GM18951 (cell line): ENCODE measurements at regions not wholly inside any gene's neighbourhood (a gene's known extent, or its start where the extent isn't known, plus 50 kb on each side); places are given as distances from the start of the nearest gene placed in this dataset.

ENCODE experiments used
- POLR2A ChIP-seq: IDR thresholded peaks from 4 replicates; pipeline ENCODE4 v1.6.1; 2011; ENCODE audit warnings: mild to moderate bottlenecking; ENCODE audit not compliant: insufficient read length, insufficient read depth; ENCODE audit errors: extremely low read depth
- in situ Hi-C: fragments of 300-500 bp; cut with MboI; formaldehyde crosslinking; loops from one replicate; pipeline ENCODE4 v1.12.0; 2022; ENCODE audit warnings: low sequenced_read_pairs, mixed read lengths, inconsistent platforms; ENCODE audit not compliant: unreplicated experiment

GRCh38 chr1:172820475-172821158 lies 161.7 kb downstream of the FASLG start:
- TF ChIP-seq POLR2A, result no peak
- in situ Hi-C loops, result loop anchor here (10.0 kb wide), 1 partner anchor 66 kb away; no protein-coding TSS in a partner anchor

- TF ChIP-seq POLR2A, result no peak
Observed at GRCh38 chr1:172821609-172822274, 162.8 kb downstream of the FASLG start.

GRCh38 chr1:172822886-172823285 lies 164.0 kb downstream of the FASLG start:
- TF ChIP-seq POLR2A, result no peak
- in situ Hi-C loops, result loop anchor here (10.0 kb wide), 1 partner anchor 68 kb away; no protein-coding TSS in a partner anchor

More at GRCh38 chr1:172821609-172822274, 162.8 kb downstream of the FASLG start:
- in situ Hi-C loops, result loop anchor here (10.0 kb wide), 1 partner anchor 67 kb away; no protein-coding TSS in a partner anchor

- in situ Hi-C loops, result loop anchor here (10.0 kb wide), 1 partner anchor 69 kb away; no protein-coding TSS in a partner anchor
- TF ChIP-seq POLR2A, result no peak
Observed at GRCh38 chr1:172823534-172823933, 164.6 kb downstream of the FASLG start.

GRCh38 chr1:172824209-172824608 lies 165.3 kb downstream of the FASLG start:
- in situ Hi-C loops, result loop anchor here (10.0 kb wide), 1 partner anchor 69 kb away; no protein-coding TSS in a partner anchor

DNA sequence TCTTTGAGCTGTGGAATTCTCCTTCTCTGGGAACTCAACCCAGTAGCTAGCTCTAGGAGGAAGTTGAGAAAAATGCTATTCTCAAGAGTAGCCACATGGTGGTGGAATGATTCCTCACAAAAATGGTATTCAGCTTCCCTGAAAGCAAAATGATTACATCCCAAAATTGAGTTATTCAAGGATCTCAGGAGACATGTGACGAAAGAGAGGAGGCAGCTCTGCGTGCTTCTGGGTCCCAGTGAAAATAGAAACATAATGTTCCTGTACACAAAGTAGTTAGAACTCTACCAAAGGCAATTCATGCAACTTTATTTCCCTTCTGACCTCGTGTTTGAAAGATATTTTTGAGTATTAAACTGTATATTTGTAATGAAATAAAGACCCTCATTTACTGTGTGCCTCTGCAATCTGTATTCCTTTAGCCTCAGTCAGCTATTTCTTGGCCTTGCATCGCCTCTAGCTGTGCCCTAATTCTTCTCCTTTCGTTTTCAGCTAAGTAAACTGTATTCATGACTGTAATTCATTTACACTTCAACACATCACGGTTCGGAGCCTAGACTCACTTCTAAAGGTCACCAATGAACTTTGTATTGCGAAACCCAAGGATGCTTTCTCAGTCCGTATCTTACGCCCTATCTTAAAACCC lies 167.3 kb downstream of the FASLG start:
- in situ Hi-C loops, result loop anchor here (10.0 kb wide), 1 partner anchor 71 kb away; no protein-coding TSS in a partner anchor
- TF ChIP-seq POLR2A, result no peak

More at GRCh38 chr1:172824209-172824608, 165.3 kb downstream of the FASLG start:
- no peak for TF ChIP-seq POLR2A

GRCh38 chr1:172827301-172827700 lies 168.4 kb downstream of the FASLG start:
- in situ Hi-C loops, result loop anchor here (10.0 kb wide), 1 partner anchor 72 kb away; no protein-coding TSS in a partner anchor
- TF ChIP-seq POLR2A, result no peak

DNA sequence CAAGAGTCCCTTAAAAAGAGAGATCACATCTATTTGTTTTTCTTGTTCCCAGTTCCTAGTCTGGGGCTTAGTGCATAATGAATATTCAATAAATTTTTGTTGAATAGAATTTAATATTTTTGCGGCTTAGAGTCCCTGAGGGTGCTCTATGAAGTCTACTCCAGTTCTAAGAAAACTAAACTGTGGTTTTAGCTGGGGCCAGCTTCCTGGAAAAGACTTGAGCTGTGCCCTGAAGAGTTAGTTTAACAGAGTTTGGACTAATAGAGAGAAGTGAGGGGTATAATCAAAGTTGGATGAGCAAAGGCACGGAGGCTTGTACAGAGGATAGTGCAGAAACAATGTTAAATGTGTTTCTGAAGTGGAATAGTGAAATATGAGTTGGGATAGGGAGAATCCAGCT lies 168.9 kb downstream of the FASLG start:
- TF ChIP-seq POLR2A, result no peak
- in situ Hi-C loops, result loop anchor here (10.0 kb wide), 1 partner anchor 73 kb away; no protein-coding TSS in a partner anchor

- in situ Hi-C loops, result loop anchor here (10.0 kb wide), 1 partner anchor 373 kb away; the partner anchor contains the start of gene TNFSF4
- TF ChIP-seq POLR2A, result no peak
Observed at GRCh38 chr1:172832006-172832725, 173.3 kb downstream of the FASLG start.

DNA sequence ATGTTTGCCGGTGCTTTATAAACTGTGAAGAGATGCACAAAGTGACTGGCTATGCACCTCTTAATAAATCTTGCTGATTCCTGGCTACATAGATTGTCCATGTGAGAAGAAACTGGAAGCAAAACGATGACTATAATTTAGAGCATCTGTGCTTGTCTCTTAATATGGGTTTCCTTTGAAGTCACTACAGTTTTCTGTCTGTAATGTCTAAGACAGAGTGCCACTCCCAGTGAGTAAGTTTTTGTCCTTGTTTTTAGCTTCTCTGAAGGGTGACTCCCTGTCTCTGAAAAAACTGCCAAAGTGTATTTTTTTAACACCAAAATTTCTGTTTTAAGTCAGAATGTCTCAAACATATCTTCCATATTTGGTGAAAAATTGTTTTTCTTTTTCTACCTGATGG lies 175.1 kb downstream of the FASLG start:
- TF ChIP-seq POLR2A, result no peak
- in situ Hi-C loops, result loop anchor here (10.0 kb wide), 1 partner anchor 371 kb away; the partner anchor contains the start of gene TNFSF4

DNA sequence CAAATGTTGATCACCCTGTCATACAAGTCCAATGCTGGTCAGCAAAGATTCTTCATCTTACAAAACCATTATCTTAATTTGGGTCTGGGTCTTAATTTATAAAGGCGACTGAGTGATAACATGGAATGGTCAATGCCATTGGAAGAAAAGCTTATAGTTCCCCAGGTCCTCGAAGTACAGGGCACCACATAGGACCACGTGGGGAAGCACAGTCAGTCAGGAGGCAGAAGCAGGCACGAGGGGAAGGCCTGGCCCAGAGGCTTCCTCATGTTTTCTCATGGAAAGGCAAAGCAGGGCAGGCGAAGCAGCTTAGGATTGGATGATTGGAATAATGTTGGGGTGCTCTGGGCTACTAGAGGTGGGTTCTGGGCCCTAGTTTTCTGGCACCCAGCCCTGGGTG lies 175.7 kb downstream of the FASLG start:
- in situ Hi-C loops, result loop anchor here (10.0 kb wide), 1 partner anchor 370 kb away; the partner anchor contains the start of gene TNFSF4

GRCh38 chr1:172835834-172836233 lies 176.9 kb downstream of the FASLG start:
- no peak for TF ChIP-seq POLR2A
- in situ Hi-C loops, result loop anchor here (10.0 kb wide), 1 partner anchor 369 kb away; the partner anchor contains the start of gene TNFSF4

More for the DNA sequence above, 175.7 kb downstream of the FASLG start:
- TF ChIP-seq POLR2A, result no peak
